T-helper 17 cell (primary cell): ENCODE measurements at regions not wholly inside any gene's neighbourhood (a gene's known extent, or its start where the extent isn't known, plus 50 kb on each side); places are given as distances from the start of the nearest gene placed in this dataset.

Source experiments
- ATAC-seq: fragments of 150-1000 bp; cut with Tn5 transposase; 2 replicates; pipeline ENCODE4 v1.10.0; 2021; ENCODE audit warnings: mild to moderate bottlenecking, moderate library complexity
- DNase-seq, 3 donors: peaks; one replicate each; pipeline versions ENCODE4 v3.0.0 to v3.0.0-alpha.2; 2020 to 2021
- H3K9me3 ChIP-seq: one replicate; pipeline ENCODE4 v1.7.0; 2013; ENCODE audit warnings: low read length, mild to moderate bottlenecking; ENCODE audit not compliant: control insufficient read depth, poor library complexity, severe bottlenecking
- H3K27ac Mint-ChIP-seq: one replicate; pipeline ENCODE4 v1.8.0; 2022; ENCODE audit warnings: mild to moderate bottlenecking, moderate library complexity, mixed read lengths
- H3K27me3 Mint-ChIP-seq: one replicate; pipeline ENCODE4 v1.8.0; 2022; ENCODE audit warnings: mixed read lengths
- H3K36me3 Mint-ChIP-seq: one replicate; pipeline ENCODE4 v1.8.0; 2022; ENCODE audit warnings: low read depth, mixed read lengths
- H3K4me1 Mint-ChIP-seq: one replicate; pipeline ENCODE4 v1.8.0; 2022; ENCODE audit warnings: mild to moderate bottlenecking, mixed read lengths
- H3K4me3 Mint-ChIP-seq: one replicate; pipeline ENCODE4 v1.8.0; 2022; ENCODE audit warnings: mild to moderate bottlenecking, moderate library complexity, mixed read lengths

DNA sequence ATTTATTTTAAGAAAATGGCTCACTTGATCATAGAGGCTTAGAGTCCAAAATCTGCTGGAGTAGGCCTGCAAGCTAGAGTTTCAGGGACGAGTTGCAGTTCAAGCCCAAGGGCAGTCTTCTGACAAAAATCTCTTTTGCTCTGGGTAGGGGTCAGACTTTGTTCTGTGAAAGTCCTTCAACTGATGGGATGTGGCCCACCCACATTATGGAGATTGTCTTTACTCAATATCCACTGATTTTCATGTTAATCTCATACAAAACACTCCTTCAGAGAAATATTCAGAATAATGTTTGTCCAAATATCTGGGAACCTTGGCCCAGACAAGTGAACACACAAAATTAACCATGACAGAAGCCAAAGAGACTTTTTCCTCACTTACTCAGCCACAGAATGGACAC, 98.6 kb upstream of the RSPO3 start:
- no peaks in the 10 kb centered on the region for H3K9me3 ChIP-seq
- no peak overlapping the region for H3K27ac Mint-ChIP-seq
- H3K36me3 Mint-ChIP-seq = peaks cover 2% of the 10 kb centered on the region
- peaks cover 5% of the 10 kb centered on the region for H3K27me3 Mint-ChIP-seq
- ATAC-seq (no peak), DNase-seq (no peak)
- no peak overlapping the region for H3K4me3 Mint-ChIP-seq
- H3K4me1 Mint-ChIP-seq = no peaks in the 10 kb centered on the region

DNA sequence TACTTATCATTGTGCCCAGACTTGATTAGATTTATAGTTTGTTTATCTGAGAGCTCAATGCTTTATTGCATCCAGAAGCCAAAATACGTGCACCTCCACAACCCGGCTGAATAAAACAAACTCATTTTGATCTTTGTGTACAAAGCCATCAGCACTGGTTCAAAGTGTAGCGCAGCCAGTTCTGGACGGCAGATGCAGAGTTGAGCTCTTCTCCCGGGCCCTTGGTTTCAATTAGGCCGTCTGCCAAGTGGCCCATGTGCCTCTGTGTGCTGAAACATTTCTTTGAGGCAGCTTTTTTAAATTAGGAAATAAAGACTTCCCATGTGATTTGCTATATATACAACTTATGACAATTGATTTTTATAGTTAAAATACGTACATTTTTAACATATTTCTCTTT, 96.2 kb upstream of the RSPO3 start:
- ATAC-seq = no peak
- no peaks in the 10 kb centered on the region for H3K4me1 Mint-ChIP-seq

DNA sequence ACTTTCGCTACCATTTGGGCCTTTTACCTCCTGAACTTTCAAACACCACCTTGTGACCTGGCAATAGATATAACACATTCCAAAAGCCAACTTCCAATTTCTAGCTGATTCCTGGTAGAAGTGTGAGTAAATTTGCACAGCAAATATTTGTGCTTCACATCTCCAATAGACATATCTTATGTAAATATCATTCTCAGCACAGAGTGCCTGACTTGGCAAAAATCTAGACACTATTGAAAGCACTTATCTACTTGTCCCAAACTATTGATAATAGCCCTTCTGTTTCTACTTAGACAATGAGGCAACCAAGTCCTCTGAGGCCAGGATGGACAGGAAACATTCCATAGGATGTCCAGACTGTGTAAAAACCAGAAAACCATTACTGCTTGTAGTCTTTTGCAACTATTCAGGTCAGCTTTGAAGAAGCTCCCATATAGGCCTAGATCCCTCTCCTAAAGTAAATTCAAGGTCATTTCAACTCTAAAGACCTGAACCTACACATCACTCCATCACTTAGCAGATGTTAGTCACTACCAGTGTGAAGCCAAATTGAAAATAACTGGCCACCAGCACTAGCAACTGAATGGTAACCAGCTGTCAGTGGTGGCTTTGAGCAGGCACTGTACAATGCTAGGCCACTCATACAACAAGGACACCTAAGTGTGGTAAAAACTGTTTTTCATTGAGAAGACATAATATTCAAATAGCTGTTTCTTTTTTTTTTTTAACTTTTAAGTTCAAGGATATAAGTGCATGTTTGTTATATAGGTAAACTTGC, 95.3 kb upstream of the RSPO3 start:
- no peak overlapping the region for H3K4me3 Mint-ChIP-seq
- DNase-seq (no peak), ATAC-seq (no peak)
- peaks cover 2% of the 10 kb centered on the region for H3K36me3 Mint-ChIP-seq
- H3K4me1 Mint-ChIP-seq = no peaks in the 10 kb centered on the region
- peaks cover 11% of the 10 kb centered on the region for H3K27me3 Mint-ChIP-seq
- H3K9me3 ChIP-seq = no peaks in the 10 kb centered on the region
- no peak overlapping the region for H3K27ac Mint-ChIP-seq

More for the DNA sequence above, 96.2 kb upstream of the RSPO3 start:
- H3K9me3 ChIP-seq = no peaks in the 10 kb centered on the region
- peaks cover 11% of the 10 kb centered on the region for H3K27me3 Mint-ChIP-seq
- DNase-seq = no peak
- H3K4me3 Mint-ChIP-seq = no peak overlapping the region
- H3K27ac Mint-ChIP-seq = no peak overlapping the region
- H3K36me3 Mint-ChIP-seq = peaks cover 2% of the 10 kb centered on the region

DNA sequence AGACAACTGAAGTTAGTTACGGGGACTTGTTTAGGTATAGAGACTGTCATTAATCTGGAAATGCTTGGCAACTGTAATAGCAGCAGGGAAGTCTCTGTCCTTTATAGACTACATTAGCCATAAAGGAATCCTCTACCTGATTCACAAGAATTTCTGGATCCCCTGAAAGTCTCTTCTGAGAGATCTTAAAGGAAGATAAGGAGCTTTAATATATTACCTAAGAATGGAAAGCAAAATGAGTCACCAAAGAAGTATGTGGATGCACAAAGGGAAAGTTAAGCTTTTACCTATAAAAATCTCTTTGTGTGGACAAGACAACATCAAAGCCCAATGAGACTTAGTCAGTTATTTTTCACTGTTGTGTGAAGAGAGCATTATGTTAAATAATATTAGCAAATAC, 92.2 kb upstream of the RSPO3 start:
- no peaks in the 10 kb centered on the region for H3K36me3 Mint-ChIP-seq
- no peaks in the 10 kb centered on the region for H3K4me1 Mint-ChIP-seq
- no peak overlapping the region for H3K4me3 Mint-ChIP-seq
- ATAC-seq (no peak), DNase-seq (no peak)
- no peaks in the 10 kb centered on the region for H3K9me3 ChIP-seq
- no peak overlapping the region for H3K27ac Mint-ChIP-seq
- H3K27me3 Mint-ChIP-seq = peaks cover 6% of the 10 kb centered on the region

DNA sequence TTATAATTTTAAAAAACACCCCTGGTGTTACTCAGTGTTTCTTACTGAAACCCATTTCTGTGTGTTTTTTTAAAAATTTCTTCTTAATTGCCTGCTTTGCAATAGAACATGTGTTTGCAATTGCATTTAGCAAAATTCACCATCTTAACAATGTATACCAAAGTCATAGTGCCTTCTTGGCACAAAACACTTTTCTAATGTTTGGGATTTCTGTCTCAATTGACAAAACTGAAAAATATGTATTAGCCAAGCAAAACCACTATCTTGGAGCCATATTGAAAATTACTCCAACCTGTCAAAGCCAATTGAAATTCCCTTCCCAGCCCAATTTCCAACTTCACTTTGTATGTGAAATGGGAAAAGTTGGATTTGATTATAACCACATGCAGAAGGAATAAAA, 88.4 kb upstream of the RSPO3 start:
- Mint-ChIP-seq H3K4me3 (no peak overlapping the region), H3K4me1 (no peaks in the 10 kb centered on the region)

DNA sequence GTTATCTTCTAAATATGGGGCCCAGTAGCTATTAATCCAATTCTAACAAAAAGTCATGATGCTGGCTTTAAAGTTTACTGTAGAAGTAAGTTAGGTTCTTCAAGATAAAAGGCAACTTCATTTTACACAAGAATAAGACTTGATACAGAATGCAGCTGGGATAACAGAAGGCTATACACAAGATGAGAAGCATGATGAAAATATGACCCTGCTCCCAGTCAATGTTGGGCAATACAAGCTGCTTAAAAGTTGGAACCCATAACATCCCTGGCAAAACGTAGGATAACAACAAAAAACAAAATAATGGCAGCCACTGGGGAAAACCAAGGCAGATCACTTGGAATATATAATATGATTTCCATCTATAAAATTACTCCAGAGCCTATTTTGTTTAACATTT, 87.6 kb upstream of the RSPO3 start:
- Mint-ChIP-seq H3K27ac (no peak overlapping the region), H3K27me3 (peaks cover 4% of the 10 kb centered on the region), H3K4me1 (no peaks in the 10 kb centered on the region), H3K36me3 (no peaks in the 10 kb centered on the region), H3K4me3 (no peak overlapping the region)
- DNase-seq (no peak), ATAC-seq (no peak)
- no peaks in the 10 kb centered on the region for H3K9me3 ChIP-seq

More for the DNA sequence above, 88.4 kb upstream of the RSPO3 start:
- no peaks in the 10 kb centered on the region for H3K36me3 Mint-ChIP-seq
- no peak for DNase-seq
- peaks cover 6% of the 10 kb centered on the region for H3K27me3 Mint-ChIP-seq
- no peak overlapping the region for H3K27ac Mint-ChIP-seq
- ATAC-seq = no peak
- H3K9me3 ChIP-seq = no peaks in the 10 kb centered on the region

DNA sequence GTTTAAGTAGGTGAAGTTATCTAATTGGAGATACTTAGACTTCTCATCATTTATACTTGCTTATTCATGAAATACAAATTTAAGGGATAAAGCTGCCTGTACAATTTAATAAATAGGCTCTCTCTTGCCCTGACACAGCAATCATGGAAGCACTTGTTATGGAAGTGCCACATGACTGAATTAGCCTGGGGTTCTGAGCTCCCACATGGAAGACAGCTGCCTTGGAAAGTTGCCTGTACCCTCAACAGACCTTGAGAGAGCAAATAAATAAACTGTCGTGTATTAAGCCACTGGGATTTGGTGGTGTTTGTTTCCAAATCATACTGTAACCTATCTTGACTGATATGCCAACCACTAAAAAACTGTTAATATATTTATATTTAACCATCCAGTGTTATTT, 87.0 kb upstream of the RSPO3 start:
- H3K27me3 Mint-ChIP-seq = no peaks in the 10 kb centered on the region
- no peaks in the 10 kb centered on the region for H3K36me3 Mint-ChIP-seq
- H3K9me3 ChIP-seq = no peaks in the 10 kb centered on the region
- no peak for DNase-seq
- no peak for ATAC-seq
- no peak overlapping the region for H3K27ac Mint-ChIP-seq
- H3K4me1 Mint-ChIP-seq = no peaks in the 10 kb centered on the region
- H3K4me3 Mint-ChIP-seq = no peak overlapping the region

DNA sequence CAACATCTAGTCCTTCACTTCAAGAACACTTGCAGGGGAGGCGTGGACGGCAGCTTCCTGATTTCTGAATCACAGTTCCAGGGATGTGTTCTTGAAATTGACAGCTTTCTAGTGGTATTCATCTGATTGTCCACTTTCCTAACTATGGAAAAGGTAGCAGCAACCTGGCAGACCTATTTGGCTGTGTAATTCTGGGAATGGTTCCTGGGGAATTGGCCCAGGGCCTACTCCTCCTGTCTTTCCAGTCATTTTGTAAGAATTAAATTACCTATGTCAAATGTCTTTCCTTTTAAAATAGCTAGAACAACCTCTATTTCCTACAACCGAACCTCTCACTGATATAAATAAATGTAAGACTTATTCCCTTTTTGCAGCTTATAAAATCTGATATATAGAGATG, 85.5 kb upstream of the RSPO3 start:
- no peaks in the 10 kb centered on the region for H3K9me3 ChIP-seq
- Mint-ChIP-seq H3K27me3 (no peaks in the 10 kb centered on the region), H3K4me1 (no peaks in the 10 kb centered on the region), H3K27ac (no peak overlapping the region), H3K36me3 (no peaks in the 10 kb centered on the region), H3K4me3 (no peak overlapping the region)
- ATAC-seq (no peak), DNase-seq (no peak)

DNA sequence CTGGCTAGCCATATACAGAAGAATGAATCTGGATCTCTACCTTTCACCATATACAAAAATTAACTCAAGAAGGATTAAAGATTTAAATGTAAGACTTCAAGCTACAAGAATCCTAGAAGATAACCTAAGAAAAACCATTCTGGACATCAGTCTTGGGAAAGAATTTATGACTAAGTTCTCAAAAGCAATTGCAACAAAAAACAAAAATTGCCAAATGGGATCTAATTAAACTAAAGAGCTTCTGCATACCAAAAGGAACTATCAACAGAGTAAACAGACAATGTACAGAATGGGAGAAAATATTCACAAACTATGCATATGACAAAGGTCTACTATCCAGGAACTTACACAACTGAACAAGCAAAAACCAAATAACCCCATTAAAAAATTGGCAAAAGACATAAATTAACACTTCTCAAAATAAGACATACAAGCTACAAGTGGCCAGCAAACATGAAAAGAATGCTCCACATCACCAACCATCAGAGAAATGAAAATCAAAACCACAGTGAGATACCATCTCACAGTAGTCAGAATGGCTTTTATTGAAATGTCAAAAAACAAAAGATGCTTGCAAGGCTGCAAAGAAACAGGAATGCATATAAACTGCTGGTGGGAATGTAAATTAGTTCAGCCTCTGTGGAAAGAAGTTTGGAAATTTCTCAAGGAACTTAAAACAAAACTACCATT, 66.8 kb upstream of the RSPO3 start:
- H3K4me1 Mint-ChIP-seq = no peaks in the 10 kb centered on the region
- peaks cover 2% of the 10 kb centered on the region for H3K9me3 ChIP-seq
- DNase-seq (no peak), ATAC-seq (no peak)
- no peak overlapping the region for H3K4me3 Mint-ChIP-seq
- H3K36me3 Mint-ChIP-seq = no peaks in the 10 kb centered on the region
- no peaks in the 10 kb centered on the region for H3K27me3 Mint-ChIP-seq
- no peak overlapping the region for H3K27ac Mint-ChIP-seq

DNA sequence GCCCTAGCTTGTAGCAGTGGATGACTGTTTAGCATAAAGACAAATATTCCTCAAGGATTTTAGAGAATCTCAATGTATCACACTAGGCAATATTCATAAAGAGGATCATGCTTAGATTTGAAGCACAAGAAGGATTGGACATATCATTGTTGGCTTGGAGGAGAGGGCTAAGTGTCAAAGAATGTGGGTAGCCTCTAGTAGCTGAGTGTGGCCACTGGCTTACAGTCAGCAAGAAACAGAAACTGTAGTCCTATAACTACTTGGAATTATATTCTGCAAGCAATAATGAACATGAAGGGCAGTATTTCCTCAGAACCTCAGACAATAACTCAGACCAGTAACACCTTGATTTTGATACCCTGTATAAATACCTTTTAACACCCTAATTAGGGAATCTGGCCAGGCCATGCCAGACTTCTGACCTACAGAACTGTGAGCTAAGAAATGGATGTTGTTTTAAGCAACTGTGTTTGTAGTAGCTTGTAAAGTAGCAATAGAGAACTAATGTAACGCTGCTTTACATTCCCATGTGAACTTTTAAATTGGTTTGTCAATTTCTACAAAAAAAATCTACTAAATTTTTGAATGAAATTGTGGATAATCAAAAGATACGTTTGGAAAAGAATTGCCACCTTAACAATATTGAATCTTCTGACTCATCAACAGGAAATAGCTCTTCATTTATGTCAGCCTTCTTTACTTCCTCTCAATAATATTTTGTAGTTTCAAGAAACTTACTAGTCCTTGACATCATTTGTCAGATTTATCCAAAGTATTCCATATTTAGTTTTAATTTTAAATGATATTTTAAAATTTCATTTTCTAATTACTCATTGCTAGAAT, 65.2 kb upstream of the RSPO3 start:
- H3K9me3 ChIP-seq = peaks cover 2% of the 10 kb centered on the region
- no peak for ATAC-seq
- Mint-ChIP-seq H3K27ac (no peak overlapping the region), H3K36me3 (no peaks in the 10 kb centered on the region), H3K27me3 (no peaks in the 10 kb centered on the region), H3K4me3 (no peak overlapping the region), H3K4me1 (no peaks in the 10 kb centered on the region)
- no peak for DNase-seq

DNA sequence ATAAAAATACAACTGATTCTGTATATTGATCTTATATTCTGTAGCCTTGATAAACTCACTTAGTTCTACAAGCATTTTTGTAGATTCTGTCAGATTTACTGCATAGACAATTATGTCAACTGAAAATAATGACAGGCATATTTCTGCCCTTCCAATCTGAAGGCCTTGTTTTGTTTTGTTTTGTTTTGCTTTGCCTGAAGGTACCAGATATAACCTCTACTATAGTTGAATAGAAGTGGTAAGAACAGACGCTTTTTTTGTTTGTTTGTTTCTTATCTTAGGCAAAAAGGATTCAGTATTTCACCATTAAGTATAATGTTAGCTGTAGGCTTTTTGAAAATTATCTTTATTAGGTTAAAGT, 64.6 kb upstream of the RSPO3 start:
- no peak for ATAC-seq
- peaks cover 2% of the 10 kb centered on the region for H3K9me3 ChIP-seq
- Mint-ChIP-seq H3K4me1 (no peaks in the 10 kb centered on the region), H3K27me3 (no peaks in the 10 kb centered on the region), H3K36me3 (no peaks in the 10 kb centered on the region), H3K4me3 (no peak overlapping the region), H3K27ac (no peak overlapping the region)
- DNase-seq = no peak

DNA sequence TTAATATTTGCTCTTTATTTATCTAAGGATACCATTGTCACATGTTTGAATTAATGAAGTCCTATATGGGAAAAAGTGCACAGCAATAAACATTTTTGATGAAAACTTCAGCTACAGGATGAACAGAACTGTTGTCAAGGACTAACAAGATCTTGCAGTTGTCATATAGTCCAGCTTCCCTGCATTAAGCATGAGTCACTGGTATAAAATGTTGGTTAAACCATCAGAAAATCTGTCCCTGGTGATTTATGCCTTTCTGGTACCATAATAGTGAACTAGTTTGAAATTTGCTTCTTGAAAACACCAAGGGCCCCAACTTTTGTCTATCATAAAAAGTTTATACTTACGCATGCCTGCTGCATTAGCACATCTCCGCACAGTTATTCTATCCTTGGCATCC, 60.4 kb upstream of the RSPO3 start:
- no peaks in the 10 kb centered on the region for H3K4me1 Mint-ChIP-seq
- no peak overlapping the region for H3K4me3 Mint-ChIP-seq
- DNase-seq (no peak), ATAC-seq (no peak)
- no peaks in the 10 kb centered on the region for H3K27me3 Mint-ChIP-seq
- H3K36me3 Mint-ChIP-seq = no peaks in the 10 kb centered on the region
- H3K9me3 ChIP-seq = no peaks in the 10 kb centered on the region
- H3K27ac Mint-ChIP-seq = no peak overlapping the region

DNA sequence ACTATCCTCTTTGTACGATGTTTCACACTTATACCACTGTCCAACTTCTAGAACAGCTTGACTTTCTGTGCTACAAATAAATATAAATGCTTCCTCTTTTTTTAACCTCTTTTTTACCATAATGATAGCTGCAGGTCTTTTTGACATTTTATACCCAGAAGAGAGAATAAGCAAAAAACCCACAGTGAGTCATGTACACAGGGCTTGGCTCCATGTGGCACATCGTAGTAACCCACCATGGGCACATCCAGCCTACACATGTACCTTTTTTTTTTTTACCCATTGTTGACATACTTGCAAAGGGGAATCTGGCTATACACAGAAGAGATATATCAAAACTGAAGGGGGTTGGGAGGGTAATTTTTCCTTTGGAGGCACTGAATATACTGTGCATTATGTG, 59.5 kb upstream of the RSPO3 start:
- Mint-ChIP-seq H3K27ac (no peak overlapping the region), H3K4me1 (no peaks in the 10 kb centered on the region), H3K4me3 (no peak overlapping the region), H3K36me3 (no peaks in the 10 kb centered on the region), H3K27me3 (no peaks in the 10 kb centered on the region)
- H3K9me3 ChIP-seq = no peaks in the 10 kb centered on the region
- ATAC-seq (no peak), DNase-seq (no peak)
